SIG-M5 (cell line): ENCODE measurements at regions not wholly inside any gene's neighbourhood (a gene's known extent, or its start where the extent isn't known, plus 50 kb on each side); places are given as distances from the start of the nearest gene placed in this dataset.

Experiments used
- DNase-seq: peaks from one replicate; lab custom pipeline; 2025; lab: John Stamatoyannopoulos, UW

- no peak for DNase-seq
Observed at GRCh38 chrX:151476604-151477303, 79.7 kb downstream of the VMA21 start.

GRCh38 chrX:151478058-151478457, 81.1 kb downstream of the VMA21 start:
- DNase-seq, result no peak

GRCh38 chrX:151488677-151489076, 74.8 kb upstream of the PASD1 start:
- DNase-seq, result peak; percentile 7

- no peak for DNase-seq
Observed at GRCh38 chrX:151505796-151506195, 57.7 kb upstream of the PASD1 start.

- DNase-seq, result no peak
Observed at GRCh38 chrX:151510203-151510602, 53.3 kb upstream of the PASD1 start.

GRCh38 chrX:151513472-151513871, 50.0 kb upstream of the PASD1 start:
- DNase-seq, result no peak
